ENCODE measurements at regions not wholly inside any gene's neighbourhood (a gene's known extent, or its start where the extent isn't known, plus 50 kb on each side); places are given as distances from the start of the nearest gene placed in this dataset.

DNA sequence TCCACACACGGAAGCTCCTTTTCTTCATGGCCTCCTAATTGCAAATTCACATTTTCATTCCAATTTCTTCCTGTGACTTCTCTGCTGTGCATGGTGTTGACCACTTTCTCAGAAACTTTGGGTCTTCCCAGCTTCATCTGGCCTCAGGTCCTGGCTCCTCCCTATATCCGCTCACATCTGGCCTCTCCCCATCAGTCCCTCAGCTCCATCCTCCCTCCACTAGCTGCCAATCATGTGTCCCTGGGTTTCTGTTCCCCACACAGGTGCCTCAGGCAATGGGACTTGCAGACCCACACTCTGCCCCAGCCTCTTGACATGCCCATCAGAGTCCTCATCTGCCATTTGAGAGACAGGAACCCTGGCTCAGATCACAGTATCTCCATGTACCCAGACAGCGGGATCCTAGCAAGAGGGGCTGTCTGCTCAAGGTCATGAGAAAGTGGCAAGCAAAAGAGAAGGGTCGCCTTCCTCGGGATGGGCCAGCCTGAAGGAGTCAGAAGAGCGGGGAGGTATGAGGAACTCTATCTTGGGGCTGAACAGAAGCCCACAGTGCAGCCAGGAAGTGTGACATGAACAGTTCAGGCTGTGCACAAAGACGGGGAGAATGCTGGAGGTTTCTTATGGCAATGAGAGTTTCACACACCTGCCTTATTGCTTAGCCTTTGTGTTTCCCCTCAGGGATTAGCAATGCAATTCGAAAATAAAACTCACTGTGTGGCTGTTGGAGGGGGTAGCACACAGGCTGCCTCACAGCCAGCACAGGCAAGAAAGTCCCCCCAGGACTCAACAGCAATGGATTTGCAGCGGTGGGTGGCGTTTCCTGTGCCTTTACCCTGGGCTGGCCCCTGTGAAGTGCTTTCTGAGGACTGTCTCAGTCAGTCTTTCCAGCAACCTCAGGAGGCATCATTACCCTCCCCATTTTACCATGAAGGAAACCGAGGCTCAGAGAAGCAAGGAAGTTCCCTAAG, 69.5 kb downstream of the COPS8 start:
- TF ChIP-seq, protein P1, sequence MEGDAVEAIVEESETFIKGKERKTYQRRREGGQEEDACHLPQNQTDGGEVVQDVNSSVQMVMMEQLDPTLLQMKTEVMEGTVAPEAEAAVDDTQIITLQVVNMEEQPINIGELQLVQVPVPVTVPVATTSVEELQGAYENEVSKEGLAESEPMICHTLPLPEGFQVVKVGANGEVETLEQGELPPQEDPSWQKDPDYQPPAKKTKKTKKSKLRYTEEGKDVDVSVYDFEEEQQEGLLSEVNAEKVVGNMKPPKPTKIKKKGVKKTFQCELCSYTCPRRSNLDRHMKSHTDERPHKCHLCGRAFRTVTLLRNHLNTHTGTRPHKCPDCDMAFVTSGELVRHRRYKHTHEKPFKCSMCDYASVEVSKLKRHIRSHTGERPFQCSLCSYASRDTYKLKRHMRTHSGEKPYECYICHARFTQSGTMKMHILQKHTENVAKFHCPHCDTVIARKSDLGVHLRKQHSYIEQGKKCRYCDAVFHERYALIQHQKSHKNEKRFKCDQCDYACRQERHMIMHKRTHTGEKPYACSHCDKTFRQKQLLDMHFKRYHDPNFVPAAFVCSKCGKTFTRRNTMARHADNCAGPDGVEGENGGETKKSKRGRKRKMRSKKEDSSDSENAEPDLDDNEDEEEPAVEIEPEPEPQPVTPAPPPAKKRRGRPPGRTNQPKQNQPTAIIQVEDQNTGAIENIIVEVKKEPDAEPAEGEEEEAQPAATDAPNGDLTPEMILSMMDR (IDR thresholded peaks at IDR 0.05), result no peak
- no peak overlapping the region for H3K4me3 ChIP-seq (ENCODE audit: low read depth, low read length)
- H2AFZ ChIP-seq, result no peak overlapping the region
- H3K27ac ChIP-seq, result no peak overlapping the region
- no peaks in the 10 kb centered on the region for H3K27me3 ChIP-seq (ENCODE audit: control insufficient read depth, insufficient read depth, low read length)
- H3K9ac ChIP-seq, result no peak overlapping the region
- no peaks in the 10 kb centered on the region for H3K4me1 ChIP-seq
- H3K79me2 ChIP-seq, result no peaks in the 10 kb centered on the region
- no peaks in the 10 kb centered on the region for H3K36me3 ChIP-seq (ENCODE audit: control insufficient read depth, insufficient read depth, low read length)
- H3K4me2 ChIP-seq (ENCODE audit: low read length), result no peak overlapping the region
- H3K9me3 ChIP-seq (ENCODE audit: control insufficient read depth, low read length), result no peaks in the 10 kb centered on the region

DNA sequence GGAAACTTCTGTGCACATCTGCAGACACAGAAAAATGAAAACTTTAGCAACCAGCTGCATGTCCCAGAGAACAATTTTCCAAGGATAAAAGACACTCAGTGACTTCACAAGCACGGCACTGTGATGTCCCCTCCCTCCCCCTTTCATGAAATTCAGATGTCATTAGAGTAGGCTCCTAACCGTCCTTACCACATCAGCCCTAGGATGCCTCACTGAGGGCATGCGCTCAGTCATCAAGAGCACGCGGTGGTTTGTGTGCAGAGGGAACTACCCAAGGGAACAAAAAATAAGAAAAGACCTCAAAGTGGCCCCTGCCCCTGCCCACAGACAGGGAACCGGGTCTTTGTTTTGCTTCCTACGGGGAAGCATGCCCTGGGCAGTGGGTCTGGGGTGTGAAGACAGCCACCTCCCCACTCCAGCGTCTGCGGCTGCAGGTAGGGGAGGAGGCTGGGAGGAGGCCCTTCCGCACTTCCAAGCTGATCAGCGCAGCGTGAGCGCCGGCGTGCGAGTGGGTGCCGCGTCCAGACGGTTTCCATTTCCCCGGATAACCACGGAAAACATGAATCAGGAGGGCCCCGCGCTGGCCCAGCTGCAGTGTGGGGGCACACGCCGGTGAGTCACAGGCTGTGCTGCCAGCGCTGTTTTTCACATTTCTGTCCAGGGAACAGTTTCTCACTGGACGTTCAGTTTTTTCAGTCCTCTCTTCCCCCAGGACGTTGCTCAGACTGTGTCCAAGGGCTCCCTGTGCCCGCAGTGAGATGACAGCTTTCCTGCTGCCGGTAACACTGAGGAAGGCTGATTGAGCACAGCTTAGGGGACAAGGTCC, 70.6 kb downstream of the COPS8 start:
- H3K4me2 ChIP-seq (ENCODE audit: low read length), result no peak overlapping the region
- H3K4me1 ChIP-seq, result no peaks in the 10 kb centered on the region
- H3K9me3 ChIP-seq (ENCODE audit: control insufficient read depth, low read length), result no peaks in the 10 kb centered on the region
- TF ChIP-seq, protein P1 (IDR thresholded peaks at IDR 0.05), result no peak
- no peak overlapping the region for H2AFZ ChIP-seq
- no peak overlapping the region for H3K4me3 ChIP-seq (ENCODE audit: low read depth, low read length)
- H3K27me3 ChIP-seq (ENCODE audit: control insufficient read depth, insufficient read depth, low read length), result no peaks in the 10 kb centered on the region
- no peak overlapping the region for H3K27ac ChIP-seq
- H3K9ac ChIP-seq, result no peak overlapping the region
- no peaks in the 10 kb centered on the region for H3K79me2 ChIP-seq
- no peaks in the 10 kb centered on the region for H3K36me3 ChIP-seq (ENCODE audit: control insufficient read depth, insufficient read depth, low read length)

DNA sequence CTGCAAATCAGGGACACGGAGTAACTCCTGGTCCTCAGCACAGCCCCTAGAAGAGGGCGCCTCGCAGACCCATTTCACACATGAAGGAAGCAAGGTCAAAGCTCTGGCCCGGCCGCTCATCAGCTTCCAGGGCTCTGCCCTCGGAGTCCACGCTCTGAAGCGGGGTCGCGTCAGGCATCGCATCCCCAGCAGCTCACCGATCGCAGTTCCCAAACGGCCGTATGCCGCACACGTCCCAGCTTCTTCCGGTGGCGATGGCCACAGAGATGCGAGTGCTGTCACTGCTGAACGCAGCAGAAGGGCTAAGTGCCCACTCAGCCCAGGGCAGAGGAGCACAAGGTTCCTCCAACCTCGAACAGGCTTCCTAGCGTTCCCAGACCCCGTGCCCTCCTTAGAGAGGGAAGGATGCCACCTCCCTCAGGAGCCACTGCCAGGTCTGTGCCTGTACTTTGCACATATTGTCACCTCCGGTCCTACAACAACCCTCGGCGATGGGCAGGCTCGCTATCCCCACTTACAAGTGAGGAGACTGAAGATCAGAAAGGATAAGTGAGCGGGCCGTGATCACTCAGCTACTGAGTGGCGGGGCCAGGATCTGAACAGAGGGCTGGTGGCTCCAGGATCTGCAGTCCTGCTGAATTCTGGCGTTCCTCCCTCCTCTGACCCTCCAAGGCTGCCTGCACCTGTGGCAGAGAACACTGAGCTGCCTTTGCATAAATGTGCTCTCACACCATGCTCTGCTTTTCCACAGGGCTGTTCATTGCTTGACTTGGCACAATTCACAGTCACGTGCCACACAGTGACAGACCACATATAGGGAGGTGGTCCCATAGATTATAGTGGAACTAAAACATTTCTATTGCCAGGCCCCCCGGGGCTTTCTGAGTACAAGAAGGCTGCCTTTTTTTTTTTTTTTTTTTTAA, 71.4 kb downstream of the COPS8 start:
- H3K9ac ChIP-seq, result no peak overlapping the region
- H3K27me3 ChIP-seq (ENCODE audit: control insufficient read depth, insufficient read depth, low read length), result no peaks in the 10 kb centered on the region
- no peak overlapping the region for H3K4me2 ChIP-seq (ENCODE audit: low read length)
- H3K9me3 ChIP-seq (ENCODE audit: control insufficient read depth, low read length), result no peaks in the 10 kb centered on the region
- no peak overlapping the region for H2AFZ ChIP-seq
- H3K79me2 ChIP-seq, result no peaks in the 10 kb centered on the region
- no peaks in the 10 kb centered on the region for H3K36me3 ChIP-seq (ENCODE audit: control insufficient read depth, insufficient read depth, low read length)
- TF ChIP-seq, protein P1 (IDR thresholded peaks at IDR 0.05), result no peak
- H3K4me3 ChIP-seq (ENCODE audit: low read depth, low read length), result no peak overlapping the region
- H3K27ac ChIP-seq, result no peak overlapping the region
- H3K4me1 ChIP-seq, result no peaks in the 10 kb centered on the region

DNA sequence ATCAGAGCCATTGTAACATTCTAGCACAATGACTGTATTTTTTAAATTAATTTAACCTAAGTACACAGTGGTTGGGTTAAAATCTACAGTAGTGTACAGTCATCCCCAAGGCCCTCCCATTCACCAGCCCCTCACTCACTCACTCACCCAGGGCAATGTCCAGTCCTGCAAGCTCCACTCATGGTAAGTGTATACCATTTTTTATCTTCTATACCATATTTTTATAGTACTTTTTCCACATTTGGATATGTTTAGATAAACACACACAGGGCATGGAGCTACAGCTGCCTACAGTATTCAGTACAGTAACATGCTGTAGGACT, 72.1 kb downstream of the COPS8 start:
- H3K9me3 ChIP-seq (ENCODE audit: control insufficient read depth, low read length), result no peaks in the 10 kb centered on the region
- H3K27me3 ChIP-seq (ENCODE audit: control insufficient read depth, insufficient read depth, low read length), result no peaks in the 10 kb centered on the region
- no peak overlapping the region for H3K27ac ChIP-seq
- H2AFZ ChIP-seq, result no peak overlapping the region
- no peak overlapping the region for H3K4me3 ChIP-seq (ENCODE audit: low read depth, low read length)
- H3K79me2 ChIP-seq, result no peaks in the 10 kb centered on the region
- TF ChIP-seq, protein P1 (IDR thresholded peaks at IDR 0.05), result no peak
- no peaks in the 10 kb centered on the region for H3K36me3 ChIP-seq (ENCODE audit: control insufficient read depth, insufficient read depth, low read length)
- H3K4me2 ChIP-seq (ENCODE audit: low read length), result no peak overlapping the region
- no peaks in the 10 kb centered on the region for H3K4me1 ChIP-seq
- no peak overlapping the region for H3K9ac ChIP-seq
